ENCODE measurements at regions not wholly inside any gene's neighbourhood (a gene's known extent, or its start where the extent isn't known, plus 50 kb on each side); places are given as distances from the start of the nearest gene placed in this dataset.

GRCh38 chr5:68739752-68740151 lies 354.1 kb upstream of the SLC30A5 start:
- no peak overlapping the region for H3K27ac Mint-ChIP-seq
- peaks cover 32% of the 10 kb centered on the region for H3K4me1 Mint-ChIP-seq
- ChIA-PET CTCF (no interaction called here), POLR2A (no interaction called here)
- Histone ChIP-seq H3K4me2 (replicated peaks; ENCODE audit: low read depth, low read length, poor library complexity, severe bottlenecking) (peak overlapping the region; percentile 60), H3K4me1 (ENCODE audit: control insufficient read depth in 2 of 2, insufficient read depth in 2 of 2, low read length in 2 of 2) (peaks cover 28 to 30% of the 10 kb centered on the region in 2 donors), H2AFZ (ENCODE audit: insufficient read depth, low read depth, low read length, poor library complexity, severe bottlenecking) (peak overlapping the region; percentile 14), H3K4me3 (ENCODE audit: control extremely low read depth in 1 of 5, extremely low read depth in 1 of 5, insufficient read depth in 1 of 5, low read depth in 2 of 5, low read length in 4 of 5) (peak overlapping the region in 1 of 5 experiments; percentile 12), H3K36me3 (replicated peaks in 1 of 2; ENCODE audit: control extremely low read depth in 1 of 2, control insufficient read depth in 1 of 2, extremely low read depth in 1 of 2, insufficient read depth in 2 of 2, low read length in 1 of 2) (no peaks in the 10 kb centered on the region), H3K9me3 (ENCODE audit: control extremely low read depth in 1 of 3, control insufficient read depth in 2 of 3, insufficient read depth in 1 of 3, low read length in 2 of 3) (peaks cover 0 to 5% (median 0%) of the 10 kb centered on the region in 3 donors), H3K27ac (ENCODE audit: low read length in 2 of 2) (peak overlapping the region in 1 of 2 donors; percentile 37), H3K27me3 (replicated peaks in 1 of 4; ENCODE audit: control extremely low read depth in 1 of 4, control insufficient read depth in 3 of 4, insufficient read depth in 4 of 4, low read length in 3 of 4) (no peaks in the 10 kb centered on the region), H3K79me2 (ENCODE audit: control insufficient read depth, insufficient read depth, low read length) (no peaks in the 10 kb centered on the region), H4K20me1 (ENCODE audit: control insufficient read depth, insufficient read depth, low read length, poor library complexity, severe bottlenecking) (no peaks in the 10 kb centered on the region), H3K9ac (ENCODE audit: low read length) (peak overlapping the region; percentile 22)
- ATAC-seq (ENCODE audit: low read depth) (no peak), DNase-seq (peak; percentile 24)
- peak overlapping the region; percentile 53 for H3K4me3 Mint-ChIP-seq
- WGBS (ENCODE audit: insufficient coverage): 94% methylated on average over 2 of the region's 5 CpGs
- peaks cover 7% of the 10 kb centered on the region for H3K27me3 Mint-ChIP-seq
- peaks cover 2% of the 10 kb centered on the region for H3K9me3 Mint-ChIP-seq (ENCODE audit: insufficient read depth)
- TF ChIP-seq, protein P1, sequence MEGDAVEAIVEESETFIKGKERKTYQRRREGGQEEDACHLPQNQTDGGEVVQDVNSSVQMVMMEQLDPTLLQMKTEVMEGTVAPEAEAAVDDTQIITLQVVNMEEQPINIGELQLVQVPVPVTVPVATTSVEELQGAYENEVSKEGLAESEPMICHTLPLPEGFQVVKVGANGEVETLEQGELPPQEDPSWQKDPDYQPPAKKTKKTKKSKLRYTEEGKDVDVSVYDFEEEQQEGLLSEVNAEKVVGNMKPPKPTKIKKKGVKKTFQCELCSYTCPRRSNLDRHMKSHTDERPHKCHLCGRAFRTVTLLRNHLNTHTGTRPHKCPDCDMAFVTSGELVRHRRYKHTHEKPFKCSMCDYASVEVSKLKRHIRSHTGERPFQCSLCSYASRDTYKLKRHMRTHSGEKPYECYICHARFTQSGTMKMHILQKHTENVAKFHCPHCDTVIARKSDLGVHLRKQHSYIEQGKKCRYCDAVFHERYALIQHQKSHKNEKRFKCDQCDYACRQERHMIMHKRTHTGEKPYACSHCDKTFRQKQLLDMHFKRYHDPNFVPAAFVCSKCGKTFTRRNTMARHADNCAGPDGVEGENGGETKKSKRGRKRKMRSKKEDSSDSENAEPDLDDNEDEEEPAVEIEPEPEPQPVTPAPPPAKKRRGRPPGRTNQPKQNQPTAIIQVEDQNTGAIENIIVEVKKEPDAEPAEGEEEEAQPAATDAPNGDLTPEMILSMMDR (IDR thresholded peaks at IDR 0.05): no peak
- no peak for TF ChIP-seq EZH2 (IDR thresholded peaks at IDR 0.05; ENCODE audit: borderline replicate concordance, insufficient read depth, low read depth, low read length, poor library complexity, severe bottlenecking)
- intact Hi-C loops (cut with micrococcal nuclease): no loop called here

GRCh38 chr5:68740226-68740910 lies 353.4 kb upstream of the SLC30A5 start:
- no peak overlapping the region for H3K27ac Mint-ChIP-seq

More at GRCh38 chr5:68740226-68740910, 353.4 kb upstream of the SLC30A5 start:
- 34% methylated on average over 5 of the region's 6 CpGs for WGBS (ENCODE audit: insufficient coverage)
- Mint-ChIP-seq H3K4me1 (peaks cover 35% of the 10 kb centered on the region), H3K4me3 (peak overlapping the region; percentile 42), H3K9me3 (ENCODE audit: insufficient read depth) (peaks cover 2% of the 10 kb centered on the region), H3K27me3 (peaks cover 6% of the 10 kb centered on the region)
- H3K4me1 ChIP-seq (ENCODE audit: control insufficient read depth in 2 of 2, insufficient read depth in 2 of 2, low read length in 2 of 2): peaks cover 32 to 36% of the 10 kb centered on the region in 2 donors
- peak; percentile 64 for ATAC-seq (ENCODE audit: low read depth)
- POLR2A ChIA-PET: no interaction called here
- no peaks in the 10 kb centered on the region for H3K36me3 ChIP-seq (replicated peaks in 1 of 2; ENCODE audit: control extremely low read depth in 1 of 2, control insufficient read depth in 1 of 2, extremely low read depth in 1 of 2, insufficient read depth in 2 of 2, low read length in 1 of 2)
- H3K4me3 ChIP-seq (ENCODE audit: control extremely low read depth in 1 of 5, extremely low read depth in 1 of 5, insufficient read depth in 1 of 5, low read depth in 2 of 5, low read length in 4 of 5): peak overlapping the region in 1 of 5 experiments; percentile 12
- TF ChIP-seq EZH2 (IDR thresholded peaks at IDR 0.05; ENCODE audit: borderline replicate concordance, insufficient read depth, low read depth, low read length, poor library complexity, severe bottlenecking): no peak
- TF ChIP-seq, protein P1 (IDR thresholded peaks at IDR 0.05): no peak
- peak overlapping the region in 1 of 2 donors; percentile 37 for H3K27ac ChIP-seq (ENCODE audit: low read length in 2 of 2)
- CTCF ChIA-PET: interaction anchor here (1.4 kb wide), 1 partner anchor 454 kb away, joined by 5 read pairs; no protein-coding TSS in a partner anchor
- peak; percentile 69 for DNase-seq
- peaks cover 0 to 5% (median 0%) of the 10 kb centered on the region in 3 donors for H3K9me3 ChIP-seq (ENCODE audit: control extremely low read depth in 1 of 3, control insufficient read depth in 2 of 3, insufficient read depth in 1 of 3, low read length in 2 of 3)
- intact Hi-C loops (cut with micrococcal nuclease): no loop called here
- peak overlapping the region; percentile 22 for H3K9ac ChIP-seq (ENCODE audit: low read length)
- no peaks in the 10 kb centered on the region for H3K79me2 ChIP-seq (ENCODE audit: control insufficient read depth, insufficient read depth, low read length)
- H3K4me2 ChIP-seq (replicated peaks; ENCODE audit: low read depth, low read length, poor library complexity, severe bottlenecking): peak overlapping the region; percentile 60
- H2AFZ ChIP-seq (ENCODE audit: insufficient read depth, low read depth, low read length, poor library complexity, severe bottlenecking): no peak overlapping the region
- no peaks in the 10 kb centered on the region for H4K20me1 ChIP-seq (ENCODE audit: control insufficient read depth, insufficient read depth, low read length, poor library complexity, severe bottlenecking)
- H3K27me3 ChIP-seq (replicated peaks in 1 of 4; ENCODE audit: control extremely low read depth in 1 of 4, control insufficient read depth in 3 of 4, insufficient read depth in 4 of 4, low read length in 3 of 4): no peaks in the 10 kb centered on the region
